Tongue (tissue), 1 donor: ENCODE measurements at regions not wholly inside any gene's neighbourhood (a gene's known extent, or its start where the extent isn't known, plus 50 kb on each side); places are given as distances from the start of the nearest gene placed in this dataset.

Experiments used
- DNase-seq: peaks from one replicate; pipeline ENCODE4 v3.0.0-alpha.2; 2015

DNA sequence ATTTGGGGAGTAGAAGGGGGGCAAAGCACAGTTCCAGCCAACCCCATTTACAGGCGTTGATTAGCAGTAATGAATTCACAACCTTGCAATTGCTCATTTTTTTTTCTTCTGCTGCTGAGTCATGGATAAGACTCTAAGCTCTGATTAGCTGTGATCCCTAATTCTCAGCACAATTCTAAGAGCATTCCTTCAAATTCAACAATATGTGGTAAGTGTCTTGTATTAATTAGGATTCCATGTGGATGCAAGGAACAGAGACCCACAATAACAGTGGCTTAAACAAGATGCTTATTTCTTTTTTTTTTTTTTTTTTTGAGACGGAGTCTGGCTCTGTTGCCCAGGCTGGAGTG lies 133.4 kb downstream of the PALM2AKAP2 start:
- DNase-seq: no peak

DNA sequence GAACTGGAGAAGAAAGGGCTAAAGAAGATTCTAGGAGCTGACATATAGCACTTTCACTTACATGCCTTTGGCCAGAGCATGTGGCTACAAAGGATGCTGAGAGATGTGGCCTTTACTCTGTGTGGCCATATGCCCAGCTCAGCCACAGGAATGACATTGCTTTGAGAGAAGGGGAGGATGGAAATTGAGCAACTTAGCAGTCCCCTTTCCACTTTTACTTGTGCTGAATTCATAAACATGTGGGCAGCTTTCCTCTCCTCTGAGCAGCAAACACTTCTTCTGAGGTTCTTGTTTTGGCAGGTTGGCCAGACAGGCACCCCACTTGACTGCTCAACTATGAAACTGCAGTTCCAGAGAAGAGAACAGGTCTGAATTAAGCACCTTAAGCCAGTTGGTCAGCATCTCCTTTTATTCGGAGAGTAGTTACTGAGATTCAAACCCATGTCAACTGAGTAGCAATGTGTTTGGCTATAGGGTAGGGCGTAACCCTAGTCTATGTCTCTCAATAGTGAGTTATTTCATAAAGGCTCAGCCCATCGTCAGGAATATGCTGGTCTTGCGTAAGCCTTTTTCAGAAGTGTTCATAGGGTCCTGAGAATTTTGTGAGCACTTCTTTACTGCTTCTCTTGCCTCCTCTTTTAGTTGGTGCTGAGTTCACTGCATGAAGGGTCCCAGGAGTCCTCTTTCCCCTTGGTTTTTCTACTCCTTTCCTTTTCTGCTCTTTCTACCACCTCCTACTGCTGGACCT lies 134.5 kb downstream of the PALM2AKAP2 start:
- no peak for DNase-seq

DNA sequence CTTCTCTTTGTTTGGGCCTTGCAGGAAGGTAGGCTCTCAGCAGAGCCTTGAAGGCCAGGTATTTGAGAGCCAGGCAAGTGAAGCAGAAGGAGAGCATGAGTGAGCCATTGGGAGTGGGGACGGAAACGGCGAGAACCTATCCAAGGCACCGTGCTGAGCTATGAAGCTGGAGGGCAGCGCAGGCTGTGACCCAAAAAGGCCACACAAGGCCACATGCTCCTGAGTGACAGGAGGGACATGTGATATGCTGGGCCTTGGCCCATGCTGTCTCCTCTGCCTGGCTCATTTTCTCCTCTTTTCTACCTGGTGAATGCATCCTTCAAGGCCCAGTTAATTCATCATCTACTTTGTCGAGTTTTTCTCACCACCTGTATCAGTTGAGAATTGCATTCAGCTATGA lies 136.3 kb downstream of the PALM2AKAP2 start:
- no peak for DNase-seq

DNA sequence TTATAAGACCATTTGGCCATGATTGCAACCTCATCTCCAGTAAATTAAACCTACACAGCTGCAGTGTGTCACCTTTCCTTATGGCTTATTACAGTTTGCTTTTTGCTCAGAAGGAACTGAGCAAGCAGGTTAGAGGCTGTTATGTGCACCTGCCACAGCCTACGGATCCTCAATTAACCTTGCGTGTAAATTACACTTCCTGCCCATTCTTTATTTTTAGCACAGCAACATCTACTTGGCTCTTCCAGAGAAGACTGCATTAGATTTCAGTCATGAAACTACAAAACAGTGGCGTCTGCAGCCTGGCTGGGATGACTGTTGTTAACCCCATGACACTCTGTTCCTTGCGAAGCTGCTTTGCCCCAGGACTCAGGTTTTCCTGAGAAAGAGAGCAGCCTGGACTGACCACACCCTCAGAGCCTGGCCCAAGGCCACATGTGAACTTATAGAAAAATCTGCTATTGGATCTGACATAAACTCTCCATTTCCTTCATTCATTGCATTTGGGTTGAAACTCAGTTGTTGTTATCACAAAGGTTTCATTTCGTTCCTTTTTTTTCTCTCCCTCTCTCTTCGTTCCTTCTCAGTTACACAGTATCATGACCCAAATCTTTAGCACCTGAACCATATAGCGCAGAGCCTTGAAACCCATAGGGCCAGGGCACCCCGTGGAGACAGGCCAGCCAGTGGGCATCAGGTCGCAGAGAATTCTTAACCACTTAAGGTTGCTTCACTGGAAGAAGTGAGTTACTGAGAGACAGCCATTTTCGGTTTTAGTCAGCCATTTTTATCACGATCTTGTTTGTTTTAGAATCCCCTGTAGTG lies 138.6 kb downstream of the PALM2AKAP2 start:
- DNase-seq: peak; percentile 50

DNA sequence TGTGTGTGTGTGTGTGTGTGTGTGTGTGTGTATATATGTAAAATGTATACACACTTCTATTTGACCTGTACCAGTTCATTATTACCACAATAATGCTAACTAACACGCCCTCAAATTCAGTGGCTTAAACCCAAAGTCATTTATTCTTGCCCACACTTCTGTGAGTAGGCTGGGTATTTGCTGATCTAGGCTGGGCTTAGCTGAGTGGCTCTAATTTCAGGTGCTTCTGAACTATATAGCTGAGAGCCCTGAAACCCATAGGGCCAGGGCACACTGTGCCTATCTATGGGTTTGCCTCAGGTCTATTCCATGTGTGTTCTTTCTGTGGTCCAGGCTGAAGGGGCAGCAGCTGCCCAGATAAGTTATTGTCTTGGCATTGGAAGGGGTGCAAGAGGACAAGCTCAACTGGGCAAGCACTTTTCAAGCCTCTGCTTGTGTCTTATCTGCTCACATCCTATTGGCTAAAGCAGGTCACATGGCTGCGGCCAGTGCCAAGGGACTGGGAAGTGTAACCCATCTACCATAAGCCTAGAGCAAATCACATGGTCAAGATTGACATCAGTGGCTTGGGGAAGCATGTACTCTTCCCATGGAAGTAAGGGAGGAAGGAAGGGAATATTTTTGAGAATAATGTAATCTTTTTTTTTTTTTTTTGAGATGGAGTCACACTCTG lies 139.9 kb downstream of the PALM2AKAP2 start:
- DNase-seq: no peak

DNA sequence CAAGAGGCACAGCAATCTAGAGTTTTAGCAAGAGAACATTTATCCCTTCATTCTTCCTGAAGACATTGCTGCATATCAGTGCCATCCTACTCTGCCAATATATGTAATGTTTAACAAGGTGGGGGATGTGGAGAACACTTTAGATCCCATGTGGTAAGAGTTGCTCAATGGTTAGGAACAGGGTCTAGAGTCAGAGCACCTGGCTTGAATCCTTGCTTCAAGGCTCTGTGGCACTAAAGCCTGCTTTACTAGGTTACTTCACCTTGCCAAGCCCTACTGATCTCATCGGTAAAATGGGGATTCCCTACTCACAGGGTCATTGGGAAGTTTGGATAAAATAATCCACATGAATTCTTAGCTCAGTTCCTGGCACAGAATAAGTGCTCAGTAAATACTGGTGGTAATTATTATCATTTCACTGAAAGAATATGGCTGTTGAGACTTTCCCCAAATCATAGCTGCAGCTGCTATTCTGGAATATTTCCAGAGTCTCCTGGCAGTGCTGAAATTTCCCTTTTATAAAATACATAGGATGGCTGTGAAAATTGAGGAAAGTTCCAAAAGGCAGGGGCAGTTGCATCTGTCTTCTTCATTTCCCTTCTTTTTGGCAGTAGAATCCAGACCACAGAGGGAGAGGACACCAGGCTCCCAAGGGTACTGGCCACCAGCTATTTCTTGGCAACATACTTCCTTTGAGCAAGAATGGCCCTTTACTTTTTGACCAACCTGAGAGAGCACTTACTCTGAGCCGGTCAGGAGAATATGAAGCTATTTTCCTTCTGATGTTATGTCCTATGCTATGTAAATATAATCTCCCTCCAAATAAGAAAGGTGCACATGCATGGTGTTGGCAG lies 142.8 kb downstream of the PALM2AKAP2 start:
- DNase-seq: peak; percentile 94

DNA sequence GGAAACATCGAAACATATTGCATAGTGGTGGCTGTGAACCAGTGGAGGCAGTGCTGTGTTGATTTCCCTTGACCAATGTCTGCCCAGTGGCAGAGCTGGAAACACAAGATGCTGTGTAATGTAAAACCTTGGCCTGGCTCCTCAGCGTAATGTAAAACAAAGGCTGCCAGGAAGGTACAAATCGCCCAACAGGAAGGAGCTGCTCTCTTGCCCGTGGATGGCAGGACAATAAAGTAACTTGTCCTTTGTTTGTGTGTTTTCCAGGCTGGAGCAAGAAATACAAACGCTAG lies 143.4 kb downstream of the PALM2AKAP2 start:
- peak; percentile 83 for DNase-seq

DNA sequence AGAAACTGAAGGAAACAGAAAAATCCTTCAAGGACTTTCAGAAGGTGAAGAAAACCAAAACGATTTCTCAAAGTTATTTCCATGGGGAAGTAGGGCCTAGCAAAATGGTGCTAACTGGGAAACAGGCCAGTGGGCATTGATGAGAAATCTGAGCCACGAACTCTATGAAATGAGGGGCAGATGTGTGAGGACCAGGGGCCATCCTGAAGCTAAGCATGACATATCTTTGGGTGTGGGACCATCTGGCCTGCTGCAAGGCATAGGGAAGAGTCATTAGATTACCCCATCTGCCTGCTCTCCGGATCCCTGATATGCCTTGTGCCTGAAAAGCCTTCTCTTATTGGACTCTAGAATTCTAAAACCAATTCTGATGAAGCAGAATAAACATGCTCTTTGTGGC lies 143.8 kb downstream of the PALM2AKAP2 start:
- DNase-seq: peak; percentile 70

DNA sequence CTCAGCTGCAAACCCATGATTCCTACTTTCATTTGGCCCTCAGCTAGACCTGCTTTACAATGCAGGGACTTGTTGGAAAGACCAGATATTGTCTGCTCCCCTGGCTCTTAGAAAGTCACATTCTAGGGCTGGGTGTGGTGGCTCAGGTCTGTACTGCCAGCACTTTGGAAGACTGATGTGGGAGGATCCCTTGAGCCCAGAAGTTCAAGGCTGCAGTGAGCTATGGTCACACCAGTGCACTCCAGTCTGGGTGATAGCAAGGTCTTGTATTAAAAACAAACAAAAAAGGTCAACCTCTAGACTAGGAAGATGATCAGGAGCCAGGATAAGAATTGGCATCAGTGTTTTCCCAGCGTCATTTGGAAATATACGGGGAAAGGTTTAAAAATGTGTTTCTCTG lies 145.8 kb downstream of the PALM2AKAP2 start:
- no peak for DNase-seq

DNA sequence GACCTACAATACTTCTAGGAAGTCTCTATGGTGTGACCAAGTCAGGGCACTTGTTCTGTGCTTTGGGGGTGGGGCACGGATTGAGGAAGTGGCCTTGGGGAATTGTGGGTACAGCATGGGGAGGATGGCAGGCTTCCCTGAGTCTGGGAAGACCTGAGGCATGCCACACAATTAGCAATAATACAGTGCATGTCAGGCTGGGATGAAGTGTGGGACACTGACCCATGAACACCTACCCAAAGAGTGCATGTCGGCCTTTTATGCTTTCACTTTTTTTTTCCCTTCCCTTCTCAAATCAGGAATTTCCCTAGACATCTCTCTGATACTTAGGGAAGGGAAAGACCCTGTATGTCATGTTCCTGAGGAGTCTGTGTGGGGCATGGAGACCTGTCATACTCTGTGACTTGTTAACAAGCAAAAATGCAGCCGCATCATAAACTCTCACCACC lies 146.4 kb downstream of the PALM2AKAP2 start:
- no peak for DNase-seq

DNA sequence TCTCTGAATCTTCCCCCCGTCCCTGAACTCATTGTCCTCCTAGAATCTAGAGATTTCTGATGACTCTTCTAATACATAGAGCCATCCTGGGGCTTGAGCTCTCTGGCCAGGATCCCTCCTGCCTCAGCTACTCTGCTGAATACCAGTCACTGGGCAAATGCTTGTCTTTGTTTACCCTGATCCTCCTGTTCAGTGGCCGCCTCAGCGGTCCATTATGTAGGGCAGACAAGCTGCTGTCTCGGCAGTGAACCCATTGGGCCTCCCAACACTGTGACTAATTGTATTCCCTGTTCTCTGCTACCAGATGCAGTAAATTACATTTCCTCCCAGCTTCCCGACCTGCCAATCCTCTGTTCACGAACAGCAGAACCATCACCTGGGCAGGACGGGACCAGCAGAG lies 151.6 kb downstream of the PALM2AKAP2 start:
- no peak for DNase-seq

DNA sequence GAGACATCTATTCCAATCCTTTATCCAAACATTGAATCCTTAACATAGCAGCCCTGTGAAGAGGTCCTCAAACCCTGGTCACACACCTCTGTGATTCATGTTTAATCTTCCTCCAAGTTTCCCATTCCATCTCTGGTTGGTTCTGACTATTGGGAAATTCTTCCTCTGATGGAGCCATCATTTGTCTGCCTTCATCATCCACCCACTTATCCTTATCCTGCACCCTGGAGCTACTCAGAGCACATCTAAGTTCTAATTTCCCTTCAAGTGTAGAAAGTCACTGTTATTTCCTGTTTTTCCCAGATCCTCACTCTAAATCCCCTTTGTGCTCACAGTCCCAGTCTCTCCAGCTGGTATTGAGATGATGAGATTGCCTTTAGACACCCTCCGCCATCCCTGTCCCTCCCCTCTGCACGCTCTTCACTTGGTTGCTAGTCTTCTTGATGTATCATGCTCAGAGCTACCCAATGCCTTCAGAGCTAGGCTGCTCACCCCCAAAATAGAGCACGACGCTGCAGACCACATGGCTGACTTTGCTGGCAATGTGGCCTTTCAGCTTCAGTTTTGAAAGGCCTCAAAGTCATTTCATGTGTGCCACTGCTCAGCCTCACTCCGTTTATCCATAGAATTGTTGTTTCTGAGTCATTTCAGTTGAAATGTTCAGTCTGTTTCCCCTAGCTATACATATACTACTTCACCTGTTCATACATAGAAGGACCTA lies 154.3 kb downstream of the PALM2AKAP2 start:
- no peak for DNase-seq

DNA sequence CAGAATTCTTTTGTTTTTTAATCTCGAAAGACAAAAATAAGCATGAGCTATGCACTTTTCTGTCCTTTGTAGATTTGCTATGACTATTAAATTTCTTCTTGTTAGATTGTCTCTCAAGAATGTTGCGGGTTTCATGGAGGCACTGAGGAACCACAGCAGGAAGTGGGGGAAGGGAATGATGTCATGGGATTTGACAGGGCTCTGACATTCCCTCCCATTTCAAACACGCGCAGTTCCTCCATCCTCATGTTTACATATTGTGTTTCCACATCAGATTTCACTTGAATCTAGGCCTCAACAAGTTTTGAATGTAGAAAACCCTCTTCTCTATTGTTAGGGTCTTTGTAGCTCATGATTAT lies 154.8 kb downstream of the PALM2AKAP2 start:
- DNase-seq: no peak

DNA sequence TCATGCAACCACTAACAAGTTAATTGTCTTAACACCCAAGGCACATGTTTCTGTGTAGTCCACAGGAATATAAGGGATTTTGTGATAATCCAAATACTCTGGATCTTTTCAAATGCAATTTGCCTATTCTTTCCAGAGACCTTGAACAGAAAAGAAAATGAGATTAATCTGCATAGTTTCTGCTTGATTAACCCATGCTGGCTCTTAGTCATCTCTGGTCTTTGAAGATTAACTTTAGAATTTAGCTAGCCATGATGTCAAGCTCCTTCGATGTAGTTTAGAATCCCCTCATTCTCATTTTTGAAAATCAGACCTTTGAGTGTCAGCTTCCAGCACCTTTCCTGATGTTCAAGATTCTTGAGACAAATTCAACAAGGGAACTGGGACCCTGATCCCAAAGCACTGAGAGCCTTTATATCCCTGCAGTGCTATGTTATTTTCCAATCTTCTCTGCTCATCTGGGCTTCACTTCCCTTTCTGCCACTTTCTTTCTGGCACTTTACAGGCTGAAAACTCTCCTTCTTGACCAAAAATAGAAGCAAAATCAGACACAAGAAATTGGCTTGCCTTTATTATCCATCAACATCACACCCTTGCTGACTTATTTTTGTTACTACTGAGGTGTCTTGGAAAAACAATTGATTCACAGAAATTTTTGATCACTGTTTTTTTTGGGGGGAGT lies 155.5 kb downstream of the PALM2AKAP2 start:
- no peak for DNase-seq

DNA sequence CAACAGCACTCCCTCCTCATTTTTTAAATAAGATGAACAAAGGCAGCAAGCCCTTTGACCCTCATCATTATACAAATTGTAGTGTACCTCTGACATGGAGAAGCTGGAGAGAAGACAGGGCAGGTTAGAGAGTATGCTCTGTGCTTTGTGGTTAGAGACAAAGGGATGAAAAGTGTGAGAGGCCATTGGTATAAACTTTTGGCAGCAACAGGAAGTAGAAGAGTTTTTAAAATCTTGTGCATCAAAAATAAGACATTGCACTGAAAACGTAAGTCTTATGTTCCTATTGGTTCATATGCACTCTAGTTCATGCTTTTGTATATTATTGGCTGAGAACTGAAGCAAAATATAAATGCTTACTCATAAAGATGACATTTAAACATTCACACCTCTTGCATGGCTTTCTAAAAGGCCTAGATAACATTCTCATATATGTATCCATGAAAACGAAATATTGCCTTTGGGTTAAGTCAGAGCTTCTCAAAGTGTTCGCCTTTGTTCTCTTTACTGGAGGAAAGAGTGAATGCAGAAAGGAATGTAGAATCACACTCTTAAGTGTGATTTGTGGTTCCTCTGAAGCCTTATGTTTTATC lies 158.0 kb downstream of the PALM2AKAP2 start:
- DNase-seq: no peak

DNA sequence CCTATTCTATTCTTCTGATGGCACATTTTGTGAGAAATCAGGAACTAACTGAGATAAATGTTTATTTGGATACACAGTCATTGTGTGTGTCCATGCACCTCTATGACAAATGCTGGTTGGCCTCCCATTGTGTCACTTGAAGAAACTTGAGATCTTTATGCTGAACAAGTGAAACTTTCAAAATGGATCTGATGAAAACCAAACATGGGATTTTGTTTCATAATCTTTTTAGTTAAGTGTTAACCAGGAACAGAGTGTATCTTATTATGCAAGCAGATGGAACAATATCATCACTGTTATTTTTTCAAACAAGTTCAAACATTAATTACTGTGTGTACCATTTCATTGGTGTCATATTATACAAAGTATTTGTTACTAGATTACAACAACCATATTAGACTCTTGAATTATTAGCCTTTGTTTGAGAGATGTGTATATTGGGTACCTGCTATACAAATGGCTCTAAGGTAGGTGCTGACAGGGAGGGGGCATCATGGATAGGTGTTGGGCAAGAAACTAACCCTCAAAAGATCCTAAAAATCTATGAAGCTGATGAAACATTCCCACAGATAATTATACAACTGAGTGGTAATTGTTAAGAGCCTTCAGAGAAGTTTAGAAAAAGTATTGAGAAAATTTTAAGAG lies 159.8 kb downstream of the PALM2AKAP2 start:
- DNase-seq: no peak

DNA sequence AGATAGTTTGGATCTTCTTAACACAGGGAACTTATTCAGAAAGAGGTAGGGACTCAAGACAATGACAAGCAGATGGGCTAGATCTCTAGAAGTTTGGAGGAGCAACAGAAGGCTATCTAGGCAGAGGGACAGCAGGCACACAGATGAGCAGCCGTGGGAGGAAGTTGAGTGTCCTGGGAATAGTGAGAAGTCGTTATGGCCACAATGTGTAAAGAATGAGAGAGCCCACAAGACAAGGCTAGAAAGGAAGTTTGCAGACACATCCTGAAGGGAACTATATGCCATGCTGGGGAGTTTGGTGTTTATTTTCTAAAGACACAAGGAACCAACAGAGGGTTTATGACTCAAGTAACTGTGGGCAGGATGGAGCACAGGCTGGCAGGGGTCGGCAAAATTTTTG lies 160.6 kb downstream of the PALM2AKAP2 start:
- no peak for DNase-seq

DNA sequence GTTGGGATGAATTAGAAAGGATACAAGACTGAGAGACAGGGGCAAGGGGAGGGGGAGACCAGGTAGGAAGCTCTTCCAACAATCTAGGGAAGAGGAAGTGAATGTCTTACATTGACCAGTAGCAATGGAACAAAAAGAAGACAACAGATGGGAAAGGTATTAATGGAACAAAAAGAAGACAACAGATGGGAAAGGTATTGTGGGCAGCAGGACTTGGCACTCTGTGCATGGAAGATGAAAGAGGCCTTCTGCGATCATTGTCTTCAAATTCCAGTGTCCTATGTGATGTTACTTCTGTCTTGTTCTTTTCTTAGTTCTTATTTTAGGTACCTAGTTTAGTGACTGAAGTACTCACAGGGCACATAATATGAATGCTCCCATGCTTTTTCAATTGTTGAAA lies 161.8 kb downstream of the PALM2AKAP2 start:
- no peak for DNase-seq

DNA sequence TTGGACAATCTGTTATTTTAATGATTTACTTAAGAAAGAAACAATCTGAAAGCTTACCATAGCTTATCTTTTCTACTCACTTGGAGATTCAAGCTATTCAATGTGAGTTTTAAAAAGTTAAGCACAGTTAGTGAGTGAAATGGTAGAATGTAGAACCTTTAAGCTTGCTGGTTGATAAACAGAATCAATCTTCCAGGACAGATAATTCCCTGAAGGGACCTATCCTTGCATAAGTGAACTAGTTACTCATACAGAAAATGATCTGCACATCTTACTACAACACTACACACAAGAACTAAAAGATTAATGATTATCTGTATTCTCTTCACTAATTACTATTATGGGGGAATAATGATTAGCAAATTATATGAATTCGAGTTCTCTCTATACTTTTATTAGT lies 165.6 kb downstream of the PALM2AKAP2 start:
- no peak for DNase-seq

DNA sequence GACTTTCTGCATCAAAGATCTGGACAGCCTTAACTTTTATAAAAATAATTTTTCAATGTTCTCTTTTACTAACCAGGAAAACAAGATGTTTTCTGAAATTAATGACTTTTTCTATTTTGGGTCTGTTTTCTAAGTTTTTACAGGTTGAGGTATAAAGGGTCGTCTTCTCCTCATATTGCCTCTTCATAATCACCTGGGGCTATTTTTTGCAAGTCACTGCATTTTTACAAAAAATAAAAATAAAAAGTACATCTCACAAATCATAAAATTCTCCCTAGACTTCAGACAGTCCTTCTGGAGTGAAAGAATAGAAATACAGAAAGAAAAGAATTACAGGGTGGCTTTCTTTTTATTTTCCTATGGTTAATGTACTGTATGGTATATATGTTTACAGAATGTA lies 168.5 kb downstream of the PALM2AKAP2 start:
- DNase-seq: no peak
